GM18502 (cell line): ENCODE measurements at regions not wholly inside any gene's neighbourhood (a gene's known extent, or its start where the extent isn't known, plus 50 kb on each side); places are given as distances from the start of the nearest gene placed in this dataset.

Experiments used
- ATAC-seq: cut with Tn5 transposase; IDR thresholded peaks from one replicate; pipeline ENCODE4 v1.9.1; 2021; ENCODE audit warnings: mild to moderate bottlenecking; ENCODE audit not compliant: unreplicated experiment, poor library complexity

- no peak for ATAC-seq
Observed at GRCh38 chrX:25241461-25241860, 225.7 kb upstream of the ARX start.

DNA sequence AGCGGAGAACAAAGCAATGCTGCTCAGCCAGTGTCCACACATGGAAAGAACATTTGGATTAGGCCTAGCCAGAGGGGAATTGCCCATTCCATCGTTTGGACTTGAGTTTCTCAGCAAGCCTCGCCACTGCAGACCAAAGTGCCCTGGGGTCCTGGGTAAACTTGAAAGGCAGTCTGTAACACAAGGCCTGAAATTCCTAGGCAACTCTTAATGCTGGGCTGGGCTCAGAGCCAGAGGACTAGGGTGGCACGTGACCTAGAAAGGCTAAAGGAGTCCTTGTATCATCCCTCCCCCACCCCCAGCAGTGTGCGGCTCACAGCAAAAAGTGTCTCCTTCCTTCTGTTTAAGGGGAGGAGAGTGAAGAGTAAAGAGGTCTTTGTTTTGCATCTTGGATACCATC is 210.4 kb upstream of the ARX start:
- no peak for ATAC-seq

GRCh38 chrX:25219480-25219879 is 203.7 kb upstream of the ARX start:
- ATAC-seq, result no peak

DNA sequence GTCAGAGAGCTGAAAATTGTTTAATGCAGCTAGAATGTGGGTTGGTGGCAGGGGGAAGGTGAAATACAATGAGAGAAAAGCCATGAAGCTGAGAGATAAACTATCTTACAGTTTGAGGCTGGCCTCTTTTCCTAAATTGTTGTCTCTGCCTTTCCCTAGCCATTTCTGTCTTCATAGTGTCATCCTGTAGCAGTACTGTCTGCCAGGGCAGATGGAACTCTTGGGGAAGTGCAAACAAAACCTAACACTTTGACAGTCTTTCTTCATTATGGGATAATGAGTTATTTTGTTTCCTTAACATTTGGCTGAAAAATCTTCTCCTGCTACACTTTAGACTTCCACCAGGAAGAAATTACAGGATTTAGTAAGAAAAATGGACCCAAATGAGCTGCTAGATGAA is 197.8 kb upstream of the ARX start:
- no peak for ATAC-seq

- no peak for ATAC-seq
Observed at GRCh38 chrX:25207803-25208475, 192.2 kb upstream of the ARX start.

DNA sequence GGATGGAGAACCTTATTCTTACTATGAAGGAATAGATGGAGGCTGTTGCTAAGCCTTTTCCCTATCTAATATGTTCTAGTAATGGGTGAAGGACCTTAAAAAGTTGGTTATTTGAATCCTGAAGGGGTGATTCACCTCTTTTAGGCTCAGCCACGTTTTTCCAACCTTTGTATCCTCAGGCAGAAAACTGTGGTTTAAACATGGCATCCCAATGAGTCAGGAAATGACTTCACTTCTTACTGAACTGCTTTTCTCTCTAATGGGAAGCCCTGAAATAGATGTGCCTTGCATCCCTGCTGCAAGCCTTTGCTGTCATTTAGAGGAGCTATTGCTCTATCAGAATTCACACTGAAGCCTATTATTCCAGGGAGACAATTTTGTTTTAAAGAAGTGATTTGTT is 191.0 kb upstream of the ARX start:
- ATAC-seq, result no peak

- no peak for ATAC-seq
Observed at GRCh38 chrX:25204182-25204581, 188.4 kb upstream of the ARX start.

DNA sequence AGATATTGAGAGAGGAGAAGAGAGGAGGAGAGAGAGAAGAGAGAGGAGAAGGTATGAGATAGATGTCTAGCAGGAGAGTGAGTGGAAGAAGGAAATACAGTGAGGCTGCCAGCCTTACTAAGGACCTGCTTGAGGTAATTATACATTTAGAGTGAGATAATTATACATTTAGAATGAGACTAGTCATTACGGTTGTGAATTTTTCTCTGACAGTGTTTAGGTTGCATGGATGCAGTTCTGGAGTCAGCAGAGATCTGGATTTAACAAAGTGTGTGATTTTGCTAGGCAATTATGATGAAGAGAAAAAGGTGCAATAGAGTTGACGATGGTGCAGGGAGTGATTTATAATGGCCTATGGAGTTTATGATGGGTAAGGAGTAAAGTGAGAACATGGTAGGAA is 187.1 kb upstream of the ARX start:
- no peak for ATAC-seq

GRCh38 chrX:25198891-25199290 is 183.1 kb upstream of the ARX start:
- no peak for ATAC-seq

- no peak for ATAC-seq
Observed at GRCh38 chrX:25198253-25198652, 182.5 kb upstream of the ARX start.

- ATAC-seq, result no peak
Observed at GRCh38 chrX:25196221-25196620, 180.5 kb upstream of the ARX start.

- no peak for ATAC-seq
Observed at GRCh38 chrX:25191403-25191802, 175.6 kb upstream of the ARX start.

DNA sequence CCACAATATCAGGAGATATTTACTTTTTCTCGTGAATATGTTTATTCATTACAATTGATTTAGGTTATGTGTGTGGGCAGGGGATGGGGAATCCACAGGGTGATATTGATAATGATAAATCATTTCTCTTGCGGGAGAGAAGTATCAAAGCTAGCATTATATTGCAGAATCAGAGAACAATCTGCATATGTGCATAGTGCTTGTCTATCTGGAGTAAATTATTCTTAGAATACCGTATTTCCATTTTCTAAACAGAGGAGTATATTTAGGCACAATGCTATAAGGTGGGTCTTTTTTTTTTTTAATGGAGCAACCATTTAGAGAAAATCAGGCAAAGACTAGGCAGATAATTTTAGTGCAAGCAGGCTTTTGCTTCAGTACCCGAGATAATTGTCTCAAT is 166.0 kb upstream of the ARX start:
- no peak for ATAC-seq

DNA sequence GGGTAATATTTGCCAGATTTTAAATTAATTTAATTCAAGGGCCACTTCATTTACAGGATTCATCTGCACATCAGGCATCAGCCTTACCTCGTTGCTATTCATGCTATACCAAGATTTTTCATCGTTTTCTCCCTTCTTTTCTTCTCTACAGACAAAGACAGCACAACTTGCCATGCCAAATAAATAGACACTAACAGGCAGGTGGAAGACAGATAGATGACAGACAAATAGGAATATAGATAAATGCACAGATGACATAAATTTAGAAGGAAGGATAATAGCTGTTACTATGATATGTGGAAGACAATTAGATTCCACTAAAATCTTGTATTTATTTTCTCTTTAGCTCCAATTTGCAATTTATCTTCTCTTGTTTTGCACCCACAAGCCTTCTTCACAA is 164.5 kb upstream of the ARX start:
- ATAC-seq, result no peak

DNA sequence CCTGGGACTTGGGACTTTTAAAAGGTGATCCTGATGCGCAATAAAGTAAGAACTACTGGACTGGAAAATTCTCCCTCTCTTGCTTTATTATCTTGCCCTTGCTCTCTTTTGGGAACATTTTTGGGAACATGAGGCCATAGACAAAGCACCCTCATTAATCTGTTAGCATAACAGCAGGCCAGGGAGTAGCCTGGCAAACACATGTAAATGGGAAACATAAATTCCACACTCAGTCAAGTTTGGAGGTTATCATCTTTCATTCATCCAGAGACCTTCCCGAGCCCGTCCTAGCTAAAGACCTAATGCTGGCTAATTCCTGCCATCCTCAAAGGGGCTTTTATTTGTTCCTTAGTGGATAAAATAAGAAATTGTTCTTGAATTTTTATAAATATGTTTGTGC is 162.8 kb upstream of the ARX start:
- no peak for ATAC-seq

- no peak for ATAC-seq
Observed at GRCh38 chrX:25175743-25176142, 160.0 kb upstream of the ARX start.

- no peak for ATAC-seq
Observed at GRCh38 chrX:25175171-25175570, 159.4 kb upstream of the ARX start.

- no peak for ATAC-seq
Observed at GRCh38 chrX:25166546-25166945, 150.8 kb upstream of the ARX start.

DNA sequence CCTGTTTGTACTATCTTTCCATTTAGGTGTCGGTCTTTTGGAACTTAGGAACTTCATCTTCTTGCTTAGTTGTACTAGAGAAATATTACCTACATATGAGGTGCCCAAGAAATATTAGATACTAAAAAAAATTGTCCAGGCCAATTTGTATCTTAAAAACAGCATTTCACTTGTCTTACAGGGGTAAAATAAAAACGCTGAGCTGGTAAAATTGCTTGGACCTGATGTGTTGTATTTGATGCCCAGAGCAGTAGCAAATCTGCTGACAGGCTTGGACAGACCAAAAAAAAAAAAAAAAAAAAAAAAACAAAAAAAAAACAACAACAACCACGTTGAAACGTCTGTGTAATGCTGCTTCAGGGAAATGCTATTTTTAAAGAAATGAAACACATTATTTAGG is 150.4 kb upstream of the ARX start:
- no peak for ATAC-seq

- no peak for ATAC-seq
Observed at GRCh38 chrX:25158635-25159034, 142.9 kb upstream of the ARX start.

DNA sequence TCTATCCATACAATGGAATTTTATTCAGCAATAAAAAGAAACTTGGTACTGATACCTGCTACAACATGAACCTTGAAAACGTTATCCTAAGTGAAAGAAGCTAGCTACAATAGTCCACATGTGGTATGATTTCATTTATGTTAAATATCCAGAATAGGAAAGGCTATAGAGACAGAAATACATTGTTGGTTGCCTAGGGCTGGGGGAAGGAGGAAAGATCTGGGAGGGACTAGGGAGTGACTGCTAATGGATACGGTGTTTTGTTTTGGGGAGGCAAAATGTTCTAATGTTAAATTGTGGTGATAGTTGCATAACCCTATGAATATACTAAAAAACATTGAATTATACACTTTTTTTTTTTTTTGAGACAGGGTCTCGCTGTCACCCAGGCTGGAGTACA is 141.1 kb upstream of the ARX start:
- ATAC-seq, result no peak

DNA sequence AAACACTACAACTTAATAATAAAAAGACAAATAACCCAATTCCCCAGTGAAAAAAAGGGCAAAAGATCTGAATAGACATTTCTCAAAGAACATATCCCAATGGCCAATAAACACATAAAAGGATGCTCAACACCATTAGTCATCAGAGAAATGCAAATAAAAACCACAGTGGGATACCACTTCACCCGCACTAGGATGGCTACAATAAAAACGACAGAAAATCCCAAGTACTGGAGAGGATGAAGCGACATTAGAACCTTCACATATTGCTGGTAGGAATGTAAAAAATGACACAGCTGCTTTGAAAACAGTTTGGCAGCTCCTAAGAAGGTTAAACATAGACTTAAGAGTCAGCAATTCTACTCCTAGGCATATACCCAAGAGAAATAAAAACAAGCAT is 140.6 kb upstream of the ARX start:
- no peak for ATAC-seq

- no peak for ATAC-seq
Observed at GRCh38 chrX:25154168-25154567, 138.4 kb upstream of the ARX start.
